Mucosa of descending colon (tissue), 3 donors: ENCODE measurements at regions not wholly inside any gene's neighbourhood (a gene's known extent, or its start where the extent isn't known, plus 50 kb on each side); places are given as distances from the start of the nearest gene placed in this dataset.

ENCODE experiments used
- ATAC-seq: fragments of 200-7000 bp; cut with Tn5 transposase; one replicate; pipeline ENCODE4 v1.9.1; 2020; ENCODE audit warnings: mild to moderate bottlenecking, moderate library complexity
- DNase-seq, 3 donors: peaks; one replicate each; pipeline ENCODE4 v3.0.0-alpha.2; 2020
- H3K36me3 ChIP-seq: fragments of 200-600 bp; one replicate; pipeline ENCODE4 v1.8.0; 2021; ENCODE audit warnings: low read depth, mild to moderate bottlenecking
- H3K4me1 ChIP-seq: fragments of 200-600 bp; one replicate; pipeline ENCODE4 v1.8.0; 2021; ENCODE audit warnings: low read depth, mild to moderate bottlenecking
- H3K4me3 ChIP-seq: fragments of 200-600 bp; one replicate; pipeline ENCODE4 v1.8.0; 2021; ENCODE audit warnings: mild to moderate bottlenecking
- H3K9me3 ChIP-seq: fragments of 200-600 bp; one replicate; pipeline ENCODE4 v1.8.0; 2021; ENCODE audit warnings: mild to moderate bottlenecking
- intact Hi-C, 2 donors: fragments of 100-400 bp; cut with DNase I in 1 of 2; cut with micrococcal nuclease in 1 of 2; formaldehyde crosslinking; loops; one replicate each; pipeline versions ENCODE4 v1.11.0 to v1.11.1; 2022; cut with DNase I, micrococcal nuclease
- TF ChIP-seq, protein P1 (sequence below): fragments of 200-600 bp; IDR thresholded peaks from one replicate; pipeline ENCODE4 v1.8.0; 2022; ENCODE audit warnings: antibody characterized with exemption, mild to moderate bottlenecking
- donor health status: DM: no; HTN: no; CAD: no; lungs with moderate emphysema.
- donor health status: DM: no; HTN: no; CAD: no.
- donor health status: DM: no; HTN: yes; CAD: no.

DNA sequence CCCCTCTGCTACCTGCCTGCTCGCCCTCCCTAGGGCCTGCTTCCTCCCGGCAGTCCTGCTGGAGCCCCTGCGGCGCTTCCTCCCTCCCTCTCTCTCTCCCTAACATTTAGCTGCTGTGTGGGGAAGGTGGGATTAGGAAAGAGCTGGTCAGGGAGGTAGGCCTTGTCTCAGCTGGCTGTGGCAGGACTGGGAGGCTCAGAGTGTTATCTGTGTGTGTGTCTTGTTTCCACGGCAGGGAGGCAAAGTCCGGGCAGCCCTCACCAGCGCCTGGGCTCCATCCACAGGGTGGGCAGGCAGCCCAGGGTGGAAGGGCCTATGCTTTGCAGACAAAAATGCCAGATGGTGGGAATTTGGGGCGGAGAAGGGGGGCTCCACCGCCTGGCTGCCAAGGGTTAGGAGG, 105.7 kb downstream of the RPS24 start:
- ATAC-seq (no peak), DNase-seq (no peak)
- TF ChIP-seq, protein P1, sequence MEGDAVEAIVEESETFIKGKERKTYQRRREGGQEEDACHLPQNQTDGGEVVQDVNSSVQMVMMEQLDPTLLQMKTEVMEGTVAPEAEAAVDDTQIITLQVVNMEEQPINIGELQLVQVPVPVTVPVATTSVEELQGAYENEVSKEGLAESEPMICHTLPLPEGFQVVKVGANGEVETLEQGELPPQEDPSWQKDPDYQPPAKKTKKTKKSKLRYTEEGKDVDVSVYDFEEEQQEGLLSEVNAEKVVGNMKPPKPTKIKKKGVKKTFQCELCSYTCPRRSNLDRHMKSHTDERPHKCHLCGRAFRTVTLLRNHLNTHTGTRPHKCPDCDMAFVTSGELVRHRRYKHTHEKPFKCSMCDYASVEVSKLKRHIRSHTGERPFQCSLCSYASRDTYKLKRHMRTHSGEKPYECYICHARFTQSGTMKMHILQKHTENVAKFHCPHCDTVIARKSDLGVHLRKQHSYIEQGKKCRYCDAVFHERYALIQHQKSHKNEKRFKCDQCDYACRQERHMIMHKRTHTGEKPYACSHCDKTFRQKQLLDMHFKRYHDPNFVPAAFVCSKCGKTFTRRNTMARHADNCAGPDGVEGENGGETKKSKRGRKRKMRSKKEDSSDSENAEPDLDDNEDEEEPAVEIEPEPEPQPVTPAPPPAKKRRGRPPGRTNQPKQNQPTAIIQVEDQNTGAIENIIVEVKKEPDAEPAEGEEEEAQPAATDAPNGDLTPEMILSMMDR = no peak
- Histone ChIP-seq H3K36me3 (no peaks in the 10 kb centered on the region), H3K4me3 (no peak overlapping the region), H3K9me3 (no peaks in the 10 kb centered on the region), H3K4me1 (no peaks in the 10 kb centered on the region)
- intact Hi-C loops = no loop called here

DNA sequence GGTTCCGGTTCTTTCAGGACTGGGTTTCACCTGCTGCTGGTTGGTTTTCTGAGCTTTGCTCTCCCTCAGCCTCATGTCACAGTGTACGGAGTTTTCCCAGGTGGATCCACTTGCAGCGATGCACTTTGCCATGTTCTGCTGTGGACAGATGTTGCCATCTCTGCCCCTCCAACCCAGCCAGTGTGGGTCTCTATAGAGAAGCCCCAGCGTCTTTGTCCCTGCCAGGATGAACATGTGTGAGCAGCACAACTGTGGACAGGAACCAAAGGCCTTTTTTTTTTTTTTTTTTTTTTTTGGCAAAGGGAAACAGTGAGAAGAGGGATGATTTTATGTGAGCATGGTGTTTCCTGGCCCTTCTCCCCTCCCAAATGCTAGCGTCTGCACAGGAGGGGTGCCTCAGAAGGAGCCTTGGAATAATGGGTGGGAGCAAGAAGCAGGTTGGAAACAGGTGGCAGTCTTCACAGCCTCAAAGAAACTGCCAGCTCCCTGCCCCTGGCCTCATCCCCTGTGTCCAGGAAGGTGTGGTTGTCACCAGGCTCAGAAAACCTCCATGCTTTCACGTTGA, 106.5 kb downstream of the RPS24 start:
- Histone ChIP-seq H3K36me3 (no peaks in the 10 kb centered on the region), H3K4me1 (no peaks in the 10 kb centered on the region), H3K9me3 (no peaks in the 10 kb centered on the region), H3K4me3 (no peak overlapping the region)
- no peak for DNase-seq
- ATAC-seq = no peak
- TF ChIP-seq, protein P1 = no peak
- intact Hi-C loops = no loop called here

DNA sequence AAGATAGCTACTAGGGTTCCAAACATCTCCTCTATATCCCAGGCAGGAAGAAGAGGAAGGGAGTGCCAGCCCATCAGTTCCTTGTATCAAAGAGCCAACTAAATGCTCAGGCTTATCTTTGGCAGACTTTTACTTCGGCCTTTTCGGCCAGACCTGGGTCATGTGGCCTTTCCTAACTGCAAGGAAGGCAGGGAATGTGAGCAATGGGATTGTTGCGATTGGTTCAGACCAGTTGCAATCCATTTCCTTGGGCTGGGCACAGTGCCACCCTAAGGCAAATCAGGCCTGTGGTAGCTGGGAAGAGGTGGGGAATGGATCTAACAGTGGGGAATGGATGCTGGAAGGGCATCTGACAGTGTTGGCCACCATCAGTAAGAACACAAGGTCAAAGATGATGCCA, 109.9 kb downstream of the RPS24 start:
- no peaks in the 10 kb centered on the region for H3K4me1 ChIP-seq
- no peaks in the 10 kb centered on the region for H3K36me3 ChIP-seq
- H3K9me3 ChIP-seq = no peaks in the 10 kb centered on the region
- ATAC-seq (no peak), DNase-seq (no peak)
- TF ChIP-seq, protein P1 = no peak
- intact Hi-C loops = no loop called here
- H3K4me3 ChIP-seq = no peak overlapping the region

DNA sequence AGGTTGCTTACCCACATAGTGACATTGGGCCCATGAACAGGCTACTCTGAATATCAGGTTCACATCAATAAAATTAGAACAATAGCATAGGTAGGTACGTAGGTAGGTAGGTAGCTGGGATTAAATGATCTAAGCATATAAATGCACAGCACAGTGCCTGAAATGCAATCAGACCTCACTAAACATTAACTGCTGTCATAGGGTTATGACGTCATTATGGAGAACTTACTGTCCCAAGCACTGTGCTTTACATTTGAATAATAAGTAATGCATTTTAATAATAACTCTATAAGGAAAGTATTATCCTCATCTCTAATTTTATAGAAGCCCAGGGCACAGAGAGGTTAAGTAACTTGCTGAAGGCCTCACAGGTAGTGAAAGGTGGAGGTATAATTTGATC, 112.5 kb downstream of the RPS24 start:
- TF ChIP-seq, protein P1 = no peak
- Histone ChIP-seq H3K4me3 (no peak overlapping the region), H3K36me3 (no peaks in the 10 kb centered on the region), H3K4me1 (no peaks in the 10 kb centered on the region), H3K9me3 (no peaks in the 10 kb centered on the region)
- intact Hi-C loops = no loop called here
- DNase-seq (no peak), ATAC-seq (no peak)

DNA sequence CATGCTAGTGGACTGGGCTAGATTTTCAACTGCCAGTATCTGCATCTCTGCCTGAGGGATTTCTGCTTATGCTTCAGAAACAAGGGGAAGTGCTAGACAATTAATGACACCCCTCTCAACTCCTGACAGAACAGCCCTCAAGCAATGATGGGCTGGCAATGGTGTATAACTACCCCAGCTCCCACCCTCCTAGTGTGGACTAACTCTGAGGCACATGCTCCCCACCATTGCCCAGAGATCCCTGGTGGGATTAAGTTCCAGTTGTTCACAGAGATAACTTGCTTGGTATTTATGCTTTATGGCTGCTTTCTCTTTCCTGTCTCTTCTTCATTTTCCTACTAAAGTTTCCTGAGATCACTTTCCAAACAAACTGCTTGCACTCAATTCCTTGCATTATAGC, 113.5 kb downstream of the RPS24 start:
- ATAC-seq (no peak), DNase-seq (no peak)
- TF ChIP-seq, protein P1 = no peak
- no peak overlapping the region for H3K4me3 ChIP-seq
- intact Hi-C loops = no loop called here
- H3K36me3 ChIP-seq = no peaks in the 10 kb centered on the region
- no peaks in the 10 kb centered on the region for H3K9me3 ChIP-seq
- no peaks in the 10 kb centered on the region for H3K4me1 ChIP-seq
